GM23248 (cell line): ENCODE measurements at regions not wholly inside any gene's neighbourhood (a gene's known extent, or its start where the extent isn't known, plus 50 kb on each side); places are given as distances from the start of the nearest gene placed in this dataset.

ENCODE experiments used
- DNase-seq: peaks from one replicate; pipeline ENCODE4 v3.0.0-alpha.2; 2015
- H2AFZ ChIP-seq: fragments of 200-600 bp; sonication (generic); 2 replicates; pipeline ENCODE4 v1.6.1; 2016; ENCODE audit warnings: antibody characterized with exemption
- H3F3A ChIP-seq: fragments of 200-600 bp; sonication (generic); 2 replicates; pipeline ENCODE4 v1.6.1; 2016; ENCODE audit warnings: mild to moderate bottlenecking, antibody characterized with exemption, mixed run types; ENCODE audit not compliant: insufficient read depth
- H3K27ac ChIP-seq: fragments of 200-600 bp; sonication (generic); 2 replicates; pipeline ENCODE4 v1.5.1; 2016; ENCODE audit warnings: mild to moderate bottlenecking
- H3K27me3 ChIP-seq: fragments of 200-600 bp; sonication (generic); replicated peaks from 2 replicates; pipeline ENCODE4 v1.6.1; 2016; ENCODE audit warnings: mild to moderate bottlenecking; ENCODE audit not compliant: insufficient read depth
- H3K36me3 ChIP-seq: fragments of 200-600 bp; sonication (generic); 2 replicates; pipeline ENCODE4 v1.6.1; 2016; ENCODE audit warnings: low read depth, mild to moderate bottlenecking
- H3K4me1 ChIP-seq: fragments of 200-600 bp; sonication (generic); 2 replicates; pipeline ENCODE4 v1.6.1; 2016; ENCODE audit warnings: mild to moderate bottlenecking; ENCODE audit not compliant: insufficient read depth
- H3K4me2 ChIP-seq: fragments of 200-600 bp; sonication (generic); one replicate; pipeline ENCODE4 v1.6.1; 2016; ENCODE audit warnings: mild to moderate bottlenecking; ENCODE audit not compliant: unreplicated experiment
- H3K4me3 ChIP-seq: fragments of 200-600 bp; sonication (generic); 2 replicates; pipeline ENCODE4 v1.5.1; 2016; ENCODE audit warnings: mild to moderate bottlenecking
- H3K79me2 ChIP-seq: fragments of 200-600 bp; sonication (generic); 2 replicates; pipeline ENCODE4 v1.6.1; 2016; ENCODE audit warnings: mild to moderate bottlenecking; ENCODE audit not compliant: insufficient read depth
- H3K9ac ChIP-seq: fragments of 200-600 bp; sonication (generic); 2 replicates; pipeline ENCODE4 v1.6.1; 2016; ENCODE audit warnings: mild to moderate bottlenecking
- H3K9me2 ChIP-seq: fragments of 200-600 bp; sonication (generic); 2 replicates; pipeline ENCODE4 v1.6.1; 2016; ENCODE audit warnings: mixed run types, mild to moderate bottlenecking, moderate library complexity; ENCODE audit not compliant: insufficient read depth
- H3K9me3 ChIP-seq: fragments of 200-600 bp; sonication (generic); one replicate; pipeline ENCODE4 v1.6.1; 2017; ENCODE audit warnings: low read depth
- H4K20me1 ChIP-seq: fragments of 200-600 bp; sonication (generic); 2 replicates; pipeline ENCODE4 v1.6.0; 2016; ENCODE audit not compliant: insufficient read depth
- EZH2 ChIP-seq: fragments of 200-600 bp; sonication (generic); IDR thresholded peaks from 2 replicates; pipeline ENCODE4 v1.6.1; 2018; ENCODE audit warnings: antibody characterized with exemption, mild to moderate bottlenecking; ENCODE audit not compliant: insufficient read depth, poor library complexity, severe bottlenecking
- EZH2phosphoT487 ChIP-seq: fragments of 200-600 bp; sonication (generic); IDR thresholded peaks from 2 replicates; pipeline ENCODE4 v1.6.1; 2018; ENCODE audit warnings: antibody characterized with exemption, moderate library complexity, mild to moderate bottlenecking, low read depth; ENCODE audit not compliant: insufficient read depth
- WGBS, 2 experiments: methylation state at CpG; one replicate each; pipeline ENCODE4 v1.1.6; 2015 to 2017; ENCODE audit warnings: low lambda C conversion rate in 2 of 2, low coverage in 1 of 2; ENCODE audit errors: missing lambda C conversion rate in 2 of 2; 5-methylcytosine and 5-hydroxymethylcytosine counted together
- in situ Hi-C: fragments of 300-500 bp; cut with MboI; formaldehyde crosslinking; loops from 2 replicates; pipeline ENCODE4 v1.15.0; 2020

GRCh38 chr1:232322162-232322734, 307.7 kb downstream of the SIPA1L2 start:
- Histone ChIP-seq H3K4me1 (no peaks in the 10 kb centered on the region), H3K27ac (no peak overlapping the region), H3K4me3 (no peak overlapping the region), H3K9me2 (no peaks in the 10 kb centered on the region), H4K20me1 (no peaks in the 10 kb centered on the region), H3K36me3 (no peaks in the 10 kb centered on the region), H2AFZ (no peak overlapping the region), H3K79me2 (no peaks in the 10 kb centered on the region), H3K27me3 (peaks cover 4% of the 10 kb centered on the region; the same call in 1 of the 2 replicates), H3F3A (no peaks in the 10 kb centered on the region), H3K4me2 (no peak overlapping the region), H3K9me3 (no peaks in the 10 kb centered on the region), H3K9ac (no peak overlapping the region)
- TF ChIP-seq EZH2phosphoT487: no peak
- TF ChIP-seq EZH2: no peak
- in situ Hi-C loops: no loop called here
- no peak for DNase-seq
- 57 to 60% methylated on average over 5 of the region's 5 CpGs for WGBS, 2 experiments

- 28 to 40% methylated on average over 4 of the region's 4 CpGs for WGBS, 2 experiments
Measured at GRCh38 chr1:232319518-232320210, 310.3 kb downstream of the SIPA1L2 start.

GRCh38 chr1:232319072-232319471, 310.9 kb downstream of the SIPA1L2 start:
- Histone ChIP-seq H3K4me1 (0 out of 2 replicates have a peak, but pooled peaks cover 3% of the 10 kb centered on the region), H3K4me2 (no peak overlapping the region), H3K27ac (no peak overlapping the region), H3K9me3 (no peaks in the 10 kb centered on the region), H3F3A (no peaks in the 10 kb centered on the region), H3K9me2 (no peaks in the 10 kb centered on the region), H3K36me3 (no peaks in the 10 kb centered on the region), H3K79me2 (no peaks in the 10 kb centered on the region), H3K27me3 (peaks cover 4% of the 10 kb centered on the region; the same call in 1 of the 2 replicates), H3K4me3 (no peak overlapping the region), H4K20me1 (no peaks in the 10 kb centered on the region), H3K9ac (no peak overlapping the region), H2AFZ (no peak overlapping the region)
- no peak for DNase-seq
- WGBS, 2 experiments: 50 to 57% methylated on average over 10 of the region's 10 CpGs
- in situ Hi-C loops: no loop called here
- TF ChIP-seq EZH2 (no peak), EZH2phosphoT487 (no peak)

More at GRCh38 chr1:232319518-232320210, 310.3 kb downstream of the SIPA1L2 start:
- Histone ChIP-seq H3K27ac (no peak overlapping the region), H3K4me2 (no peak overlapping the region), H3K4me3 (no peak overlapping the region), H3K9me3 (no peaks in the 10 kb centered on the region), H3K79me2 (no peaks in the 10 kb centered on the region), H3F3A (no peaks in the 10 kb centered on the region), H3K27me3 (peaks cover 4% of the 10 kb centered on the region; the same call in 1 of the 2 replicates), H4K20me1 (no peaks in the 10 kb centered on the region), H3K36me3 (no peaks in the 10 kb centered on the region), H2AFZ (no peak overlapping the region), H3K9me2 (no peaks in the 10 kb centered on the region), H3K4me1 (0 out of 2 replicates have a peak, but pooled peaks cover 3% of the 10 kb centered on the region), H3K9ac (no peak overlapping the region)
- no peak for DNase-seq
- no peak for TF ChIP-seq EZH2phosphoT487
- no peak for TF ChIP-seq EZH2
- in situ Hi-C loops: no loop called here

GRCh38 chr1:232318143-232318542, 311.8 kb downstream of the SIPA1L2 start:
- Histone ChIP-seq H3K27ac (no peak overlapping the region), H3K27me3 (peaks cover 4% of the 10 kb centered on the region; the same call in 1 of the 2 replicates), H3F3A (no peaks in the 10 kb centered on the region), H3K4me1 (0 out of 2 replicates have a peak, but pooled peaks cover 3% of the 10 kb centered on the region), H3K9ac (no peak overlapping the region), H3K9me2 (no peaks in the 10 kb centered on the region), H3K4me2 (no peak overlapping the region), H2AFZ (no peak overlapping the region), H3K9me3 (no peaks in the 10 kb centered on the region), H3K4me3 (no peak overlapping the region), H4K20me1 (no peaks in the 10 kb centered on the region), H3K36me3 (no peaks in the 10 kb centered on the region), H3K79me2 (no peaks in the 10 kb centered on the region)
- 79 to 87% methylated on average over 2 of the region's 2 CpGs for WGBS, 2 experiments
- TF ChIP-seq EZH2phosphoT487 (no peak), EZH2 (no peak)
- in situ Hi-C loops: no loop called here
- no peak for DNase-seq
